ENCODE measurements at regions not wholly inside any gene's neighbourhood (a gene's known extent, or its start where the extent isn't known, plus 50 kb on each side); places are given as distances from the start of the nearest gene placed in this dataset.
"Not testable (repeated sequence)": the region's sequence is repeated elsewhere in the genome, so short reads cannot be mapped to it uniquely, and the experiment has no call there.

- intact Hi-C loops (cut with DNase I; ENCODE audit: low total_unique reads): no loop called here
- H3K27me3 ChIP-seq: no peaks in the 10 kb centered on the region
These were observed 120.9 kb downstream of the CHIC2 start for GRCh38 chr4:53943345-53944085.

GRCh38 chr4:53942712-53943111, 121.7 kb downstream of the CHIC2 start:
- Histone ChIP-seq H3K27ac (no peak overlapping the region), H3K4me1 (no peaks in the 10 kb centered on the region), H3K27me3 (no peaks in the 10 kb centered on the region), H3K9me3 (no peaks in the 10 kb centered on the region), H3K4me3 (no peak overlapping the region), H3K36me3 (ENCODE audit: low read depth, missing control alignments) (no peaks in the 10 kb centered on the region)
- intact Hi-C loops (cut with DNase I; ENCODE audit: low total_unique reads): no loop called here
- WGBS, 2 donors: 89 to 92% methylated on average over 3 of the region's 3 CpGs
- TF ChIP-seq POLR2A (IDR thresholded peaks at IDR 0.05): no peak
- TF ChIP-seq CTCF (IDR thresholded peaks at IDR 0.05): no peak
- no peak for DNase-seq

More at GRCh38 chr4:53943345-53944085, 120.9 kb downstream of the CHIC2 start:
- TF ChIP-seq POLR2A (IDR thresholded peaks at IDR 0.05): no peak
- no peak for TF ChIP-seq CTCF (IDR thresholded peaks at IDR 0.05)
- Histone ChIP-seq H3K36me3 (ENCODE audit: low read depth, missing control alignments) (no peaks in the 10 kb centered on the region), H3K4me3 (no peak overlapping the region), H3K9me3 (no peaks in the 10 kb centered on the region), H3K27ac (no peak overlapping the region), H3K4me1 (no peaks in the 10 kb centered on the region)
- WGBS, 2 donors: 82 to 91% methylated on average over 2 of the region's 2 CpGs
- no peak for DNase-seq

GRCh38 chr4:53941331-53941730, 123.1 kb downstream of the CHIC2 start:
- Histone ChIP-seq H3K36me3 (ENCODE audit: low read depth, missing control alignments) (no peaks in the 10 kb centered on the region), H3K4me1 (no peaks in the 10 kb centered on the region), H3K4me3 (no peak overlapping the region), H3K27me3 (no peaks in the 10 kb centered on the region), H3K9me3 (no peaks in the 10 kb centered on the region), H3K27ac (no peak overlapping the region)
- no peak for DNase-seq
- intact Hi-C loops (cut with DNase I; ENCODE audit: low total_unique reads): no loop called here
- whole genome bisulfite sequencing, 2 donors: 92 to 98% methylated on average over 4 of the region's 4 CpGs
- TF ChIP-seq CTCF (IDR thresholded peaks at IDR 0.05) (no peak), POLR2A (IDR thresholded peaks at IDR 0.05) (no peak)

- DNase-seq; H3K27ac ChIP-seq; H3K4me1 ChIP-seq; intact Hi-C loops (cut with DNase I; ENCODE audit: low total_unique reads); H3K27me3 ChIP-seq; H3K9me3 ChIP-seq; H3K36me3 ChIP-seq (ENCODE audit: low read depth, missing control alignments); H3K4me3 ChIP-seq: not testable (repeated sequence)
- 93 to 96% methylated on average over 3 of the region's 3 CpGs for WGBS, 2 donors
These were observed 124.5 kb downstream of the CHIC2 start for GRCh38 chr4:53939892-53940291.

GRCh38 chr4:53937918-53938317, 126.5 kb downstream of the CHIC2 start:
- H3K27me3 ChIP-seq: no peaks in the 10 kb centered on the region
- TF ChIP-seq POLR2A (IDR thresholded peaks at IDR 0.05): no peak
- TF ChIP-seq CTCF (IDR thresholded peaks at IDR 0.05): no peak
- no peaks in the 10 kb centered on the region for H3K9me3 ChIP-seq
- no peak overlapping the region for H3K4me3 ChIP-seq
- H3K27ac ChIP-seq: no peak overlapping the region
- H3K4me1 ChIP-seq: no peaks in the 10 kb centered on the region
- no peak for DNase-seq
- intact Hi-C loops (cut with DNase I; ENCODE audit: low total_unique reads): no loop called here
- WGBS, 2 donors: 78 to 86% methylated on average over 7 of the region's 7 CpGs
- no peaks in the 10 kb centered on the region for H3K36me3 ChIP-seq (ENCODE audit: low read depth, missing control alignments)
